ENCODE measurements at regions not wholly inside any gene's neighbourhood (a gene's known extent, or its start where the extent isn't known, plus 50 kb on each side); places are given as distances from the start of the nearest gene placed in this dataset.

DNA sequence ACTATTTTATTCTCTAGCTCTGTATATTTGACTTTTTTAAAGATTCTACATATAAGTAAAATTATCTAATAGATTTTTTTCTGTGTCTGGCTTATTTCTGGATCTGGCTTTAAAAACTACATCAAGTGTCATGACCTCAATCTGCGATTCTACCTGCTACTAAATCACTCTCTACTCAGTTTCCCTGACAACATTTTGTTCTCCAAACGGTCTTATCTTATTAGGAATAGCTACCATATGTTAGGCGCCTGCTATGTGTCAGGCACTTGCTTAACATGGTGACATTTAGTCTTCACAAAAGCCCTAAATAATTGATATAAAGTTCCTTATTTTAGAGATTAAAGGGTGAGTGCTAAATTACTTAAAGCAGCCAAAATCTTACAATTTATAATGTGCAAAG is 1362.9 kb upstream of the FLRT2 start:
- Histone ChIP-seq H2BK5ac (ENCODE audit: low read depth, low read length, poor library complexity) (no peak overlapping the region), H3K9me3 (ENCODE audit: insufficient read depth, low read depth, low read length) (no peaks in the 10 kb centered on the region), H3K79me1 (ENCODE audit: low read length) (no peaks in the 10 kb centered on the region), H3K27ac (ENCODE audit: low read depth, low read length) (no peak overlapping the region), H3K14ac (ENCODE audit: low read length) (no peak overlapping the region), H3K36me3 (ENCODE audit: control insufficient read depth in 1 of 2, insufficient read depth in 2 of 2, low read length in 2 of 2) (no peaks in the 10 kb centered on the region), H3K4me2 (ENCODE audit: low read length) (no peak overlapping the region), H3K4ac (ENCODE audit: low read depth, low read length) (no peak overlapping the region), H3K9ac (ENCODE audit: low read length) (no peak overlapping the region), H2AFZ (ENCODE audit: insufficient read depth, low read length, poor library complexity) (no peak overlapping the region), H4K91ac (ENCODE audit: low read depth, low read length) (no peak overlapping the region), H2AK5ac (ENCODE audit: low read length) (no peak overlapping the region), H3K23ac (ENCODE audit: low read length) (no peak overlapping the region), H3K18ac (ENCODE audit: low read length) (no peak overlapping the region), H3K4me3 (ENCODE audit: low read depth, low read length) (no peak overlapping the region), H4K12ac (ENCODE audit: low read depth, low read length) (no peak overlapping the region), H2BK12ac (ENCODE audit: low read length) (no peak overlapping the region), H2BK120ac (ENCODE audit: insufficient read depth, low read length, poor library complexity) (no peak overlapping the region), H3K4me1 (ENCODE audit: control insufficient read depth in 1 of 2, insufficient read depth in 2 of 2, low read length in 2 of 2) (no peaks in the 10 kb centered on the region), H4K8ac (ENCODE audit: low read depth, low read length) (no peak overlapping the region), H3K27me3 (ENCODE audit: insufficient read depth, low read length) (no peaks in the 10 kb centered on the region), H3K79me2 (ENCODE audit: control insufficient read depth, insufficient read depth, low read length, poor library complexity) (no peaks in the 10 kb centered on the region)
- DNase-seq, result no peak
- WGBS (ENCODE audit: extremely low coverage, insufficient coverage, insufficient read length), result no CpG with 5 or more reads among the region's 3 CpGs

DNA sequence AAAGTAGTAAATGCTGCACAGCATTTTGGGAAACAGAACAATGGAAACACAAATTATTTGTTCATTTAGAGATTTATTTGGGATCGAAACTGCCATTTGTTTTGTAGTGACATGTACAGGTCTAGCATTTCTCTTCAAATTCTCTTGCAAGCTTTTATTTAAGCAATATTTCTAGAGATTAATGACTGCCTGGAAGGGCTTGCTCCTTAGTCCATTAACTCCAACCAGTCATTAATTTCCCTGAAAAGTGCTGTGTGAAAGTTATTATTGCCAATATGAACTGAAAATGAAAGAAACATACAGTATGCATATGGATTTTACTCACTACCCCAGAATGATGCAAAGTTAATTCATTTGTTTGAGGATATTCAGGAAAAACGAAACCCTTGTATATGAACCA is 1349.6 kb upstream of the FLRT2 start:
- Histone ChIP-seq H2BK5ac (ENCODE audit: low read depth, low read length, poor library complexity) (no peak overlapping the region), H3K4me3 (ENCODE audit: low read depth, low read length) (no peak overlapping the region), H3K23ac (ENCODE audit: low read length) (no peak overlapping the region), H2BK12ac (ENCODE audit: low read length) (no peak overlapping the region), H3K4ac (ENCODE audit: low read depth, low read length) (no peak overlapping the region), H2AK5ac (ENCODE audit: low read length) (no peak overlapping the region), H3K27ac (ENCODE audit: low read depth, low read length) (no peak overlapping the region), H3K27me3 (ENCODE audit: insufficient read depth, low read length) (no peaks in the 10 kb centered on the region), H3K9ac (ENCODE audit: low read length) (no peak overlapping the region), H4K12ac (ENCODE audit: low read depth, low read length) (no peak overlapping the region), H3K36me3 (ENCODE audit: control insufficient read depth in 1 of 2, insufficient read depth in 2 of 2, low read length in 2 of 2) (no peaks in the 10 kb centered on the region), H3K4me1 (ENCODE audit: control insufficient read depth in 1 of 2, insufficient read depth in 2 of 2, low read length in 2 of 2) (no peaks in the 10 kb centered on the region), H3K79me1 (ENCODE audit: low read length) (no peaks in the 10 kb centered on the region), H3K79me2 (ENCODE audit: control insufficient read depth, insufficient read depth, low read length, poor library complexity) (no peaks in the 10 kb centered on the region), H4K8ac (ENCODE audit: low read depth, low read length) (no peak overlapping the region), H4K91ac (ENCODE audit: low read depth, low read length) (no peak overlapping the region), H3K14ac (ENCODE audit: low read length) (no peak overlapping the region), H2BK120ac (ENCODE audit: insufficient read depth, low read length, poor library complexity) (no peak overlapping the region), H3K18ac (ENCODE audit: low read length) (no peak overlapping the region), H2AFZ (ENCODE audit: insufficient read depth, low read length, poor library complexity) (no peak overlapping the region), H3K9me3 (ENCODE audit: insufficient read depth, low read depth, low read length) (no peaks in the 10 kb centered on the region), H3K4me2 (ENCODE audit: low read length) (no peak overlapping the region)
- no peak for DNase-seq
- WGBS (ENCODE audit: extremely low coverage, insufficient coverage, insufficient read length), result no CpG with 5 or more reads among the region's 2 CpGs

DNA sequence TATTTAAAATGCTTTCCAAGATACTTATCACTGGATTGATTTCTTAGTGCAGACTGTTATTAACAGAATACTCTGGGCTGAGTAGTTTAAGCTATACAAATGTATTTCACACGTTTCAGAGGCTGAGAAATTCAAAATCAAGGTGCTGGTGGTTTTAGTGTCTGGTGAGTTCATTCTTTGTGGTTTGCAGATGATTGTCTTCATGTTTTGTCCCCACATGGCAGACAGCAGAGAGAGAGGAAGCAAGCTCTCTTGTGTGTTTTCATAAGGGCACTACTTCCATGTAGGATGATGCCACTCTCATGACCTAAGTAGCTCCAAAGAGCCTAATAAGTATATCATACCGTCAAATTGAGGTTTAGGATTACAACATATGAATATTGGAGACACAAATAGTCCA is 1348.9 kb upstream of the FLRT2 start:
- WGBS (ENCODE audit: extremely low coverage, insufficient coverage, insufficient read length), result no CpG with 5 or more reads among the region's 2 CpGs
- Histone ChIP-seq H3K9me3 (ENCODE audit: insufficient read depth, low read depth, low read length) (no peaks in the 10 kb centered on the region), H3K79me2 (ENCODE audit: control insufficient read depth, insufficient read depth, low read length, poor library complexity) (no peaks in the 10 kb centered on the region), H2BK12ac (ENCODE audit: low read length) (no peak overlapping the region), H4K12ac (ENCODE audit: low read depth, low read length) (no peak overlapping the region), H3K4me3 (ENCODE audit: low read depth, low read length) (no peak overlapping the region), H2BK120ac (ENCODE audit: insufficient read depth, low read length, poor library complexity) (no peak overlapping the region), H2AK5ac (ENCODE audit: low read length) (no peak overlapping the region), H3K79me1 (ENCODE audit: low read length) (no peaks in the 10 kb centered on the region), H3K14ac (ENCODE audit: low read length) (no peak overlapping the region), H3K4ac (ENCODE audit: low read depth, low read length) (no peak overlapping the region), H3K27me3 (ENCODE audit: insufficient read depth, low read length) (no peaks in the 10 kb centered on the region), H3K23ac (ENCODE audit: low read length) (no peak overlapping the region), H3K36me3 (ENCODE audit: control insufficient read depth in 1 of 2, insufficient read depth in 2 of 2, low read length in 2 of 2) (no peaks in the 10 kb centered on the region), H2AFZ (ENCODE audit: insufficient read depth, low read length, poor library complexity) (no peak overlapping the region), H3K9ac (ENCODE audit: low read length) (no peak overlapping the region), H3K4me1 (ENCODE audit: control insufficient read depth in 1 of 2, insufficient read depth in 2 of 2, low read length in 2 of 2) (no peaks in the 10 kb centered on the region), H3K4me2 (ENCODE audit: low read length) (no peak overlapping the region), H3K18ac (ENCODE audit: low read length) (no peak overlapping the region), H2BK5ac (ENCODE audit: low read depth, low read length, poor library complexity) (no peak overlapping the region), H4K8ac (ENCODE audit: low read depth, low read length) (no peak overlapping the region), H4K91ac (ENCODE audit: low read depth, low read length) (no peak overlapping the region), H3K27ac (ENCODE audit: low read depth, low read length) (no peak overlapping the region)
- no peak for DNase-seq

DNA sequence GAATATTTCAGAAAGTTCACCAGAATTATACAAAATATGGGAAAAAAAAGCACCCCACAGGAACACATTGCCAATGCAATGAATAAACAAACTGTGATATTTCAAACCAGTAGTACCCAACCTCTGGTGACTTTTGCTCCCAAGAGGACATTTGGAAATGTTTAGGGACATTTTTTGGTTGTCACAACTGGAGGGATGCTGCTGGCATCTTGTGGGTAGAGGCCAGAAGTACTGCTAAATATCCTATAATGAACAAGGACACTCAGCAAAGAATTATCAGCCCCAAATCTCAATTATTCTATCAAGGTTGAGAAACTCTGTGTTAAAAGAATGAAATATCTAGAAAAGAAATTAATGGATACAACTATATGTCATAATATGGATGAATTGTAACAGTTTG is 1334.4 kb upstream of the FLRT2 start:
- H3K14ac ChIP-seq (ENCODE audit: low read length), result no peak overlapping the region
- no peak overlapping the region for H4K91ac ChIP-seq (ENCODE audit: low read depth, low read length)
- H2AFZ ChIP-seq (ENCODE audit: insufficient read depth, low read length, poor library complexity), result no peak overlapping the region
- no peak overlapping the region for H2BK120ac ChIP-seq (ENCODE audit: insufficient read depth, low read length, poor library complexity)
- H3K9me3 ChIP-seq (ENCODE audit: insufficient read depth, low read depth, low read length), result peaks cover 7% of the 10 kb centered on the region
- H3K79me1 ChIP-seq (ENCODE audit: low read length), result no peaks in the 10 kb centered on the region
- no peaks in the 10 kb centered on the region for H3K27me3 ChIP-seq (ENCODE audit: insufficient read depth, low read length)
- no peak overlapping the region for H3K4me3 ChIP-seq (ENCODE audit: low read depth, low read length)
- no peak overlapping the region for H3K18ac ChIP-seq (ENCODE audit: low read length)
- H3K9ac ChIP-seq (ENCODE audit: low read length), result no peak overlapping the region
- no peak for DNase-seq
- H3K4me1 ChIP-seq (ENCODE audit: control insufficient read depth in 1 of 2, insufficient read depth in 2 of 2, low read length in 2 of 2), result no peaks in the 10 kb centered on the region
- H2BK5ac ChIP-seq (ENCODE audit: low read depth, low read length, poor library complexity), result no peak overlapping the region
- H4K12ac ChIP-seq (ENCODE audit: low read depth, low read length), result no peak overlapping the region
- H3K23ac ChIP-seq (ENCODE audit: low read length), result no peak overlapping the region
- peaks cover 0 to 3% of the 10 kb centered on the region in 2 experiments for H3K36me3 ChIP-seq (ENCODE audit: control insufficient read depth in 1 of 2, insufficient read depth in 2 of 2, low read length in 2 of 2)
- H3K79me2 ChIP-seq (ENCODE audit: control insufficient read depth, insufficient read depth, low read length, poor library complexity), result no peaks in the 10 kb centered on the region
- no peak overlapping the region for H2BK12ac ChIP-seq (ENCODE audit: low read length)
- no peak overlapping the region for H4K8ac ChIP-seq (ENCODE audit: low read depth, low read length)
- no peak overlapping the region for H3K27ac ChIP-seq (ENCODE audit: low read depth, low read length)
- no peak overlapping the region for H3K4me2 ChIP-seq (ENCODE audit: low read length)
- no peak overlapping the region for H2AK5ac ChIP-seq (ENCODE audit: low read length)
- H3K4ac ChIP-seq (ENCODE audit: low read depth, low read length), result no peak overlapping the region

DNA sequence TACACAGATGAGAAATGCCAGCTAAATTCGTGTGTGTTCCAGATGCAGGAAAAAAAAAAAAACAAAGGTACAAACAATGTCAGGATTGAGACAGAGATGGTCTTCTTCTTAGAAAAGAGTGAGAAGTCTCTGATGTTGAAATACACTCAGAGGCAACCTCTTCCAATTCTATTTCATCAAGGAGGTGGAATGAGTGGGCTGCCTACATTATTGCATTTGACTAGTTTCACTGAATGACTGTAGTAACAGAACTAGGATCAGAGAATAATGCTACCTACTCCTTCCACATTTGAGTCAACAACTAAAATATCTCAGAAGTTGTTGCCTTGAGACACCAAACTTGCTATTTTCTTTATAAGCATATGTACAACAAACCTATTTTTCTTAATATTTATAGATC is 1332.2 kb upstream of the FLRT2 start:
- H3K4ac ChIP-seq (ENCODE audit: low read depth, low read length), result no peak overlapping the region
- H4K12ac ChIP-seq (ENCODE audit: low read depth, low read length), result no peak overlapping the region
- H3K36me3 ChIP-seq (ENCODE audit: control insufficient read depth in 1 of 2, insufficient read depth in 2 of 2, low read length in 2 of 2), result peaks cover 0 to 3% of the 10 kb centered on the region in 2 experiments
- H3K18ac ChIP-seq (ENCODE audit: low read length), result no peak overlapping the region
- H3K4me2 ChIP-seq (ENCODE audit: low read length), result no peak overlapping the region
- no peaks in the 10 kb centered on the region for H3K79me1 ChIP-seq (ENCODE audit: low read length)
- no peak for DNase-seq
- no peak overlapping the region for H3K4me3 ChIP-seq (ENCODE audit: low read depth, low read length)
- H3K4me1 ChIP-seq (ENCODE audit: control insufficient read depth in 1 of 2, insufficient read depth in 2 of 2, low read length in 2 of 2), result no peaks in the 10 kb centered on the region
- WGBS (ENCODE audit: extremely low coverage, insufficient coverage, insufficient read length), result no CpG with 5 or more reads among the region's 1 CpG
- H4K8ac ChIP-seq (ENCODE audit: low read depth, low read length), result no peak overlapping the region
- no peak overlapping the region for H2BK12ac ChIP-seq (ENCODE audit: low read length)
- H4K91ac ChIP-seq (ENCODE audit: low read depth, low read length), result no peak overlapping the region
- no peak overlapping the region for H2AFZ ChIP-seq (ENCODE audit: insufficient read depth, low read length, poor library complexity)
- no peak overlapping the region for H2BK5ac ChIP-seq (ENCODE audit: low read depth, low read length, poor library complexity)
- no peak overlapping the region for H3K14ac ChIP-seq (ENCODE audit: low read length)
- H2BK120ac ChIP-seq (ENCODE audit: insufficient read depth, low read length, poor library complexity), result no peak overlapping the region
- no peak overlapping the region for H3K27ac ChIP-seq (ENCODE audit: low read depth, low read length)
- H3K27me3 ChIP-seq (ENCODE audit: insufficient read depth, low read length), result no peaks in the 10 kb centered on the region
- peaks cover 7% of the 10 kb centered on the region for H3K9me3 ChIP-seq (ENCODE audit: insufficient read depth, low read depth, low read length)
- no peak overlapping the region for H3K23ac ChIP-seq (ENCODE audit: low read length)
- no peaks in the 10 kb centered on the region for H3K79me2 ChIP-seq (ENCODE audit: control insufficient read depth, insufficient read depth, low read length, poor library complexity)
- no peak overlapping the region for H3K9ac ChIP-seq (ENCODE audit: low read length)
- H2AK5ac ChIP-seq (ENCODE audit: low read length), result no peak overlapping the region
